Muscle of back (tissue), 3 donors: ENCODE measurements at regions not wholly inside any gene's neighbourhood (a gene's known extent, or its start where the extent isn't known, plus 50 kb on each side); places are given as distances from the start of the nearest gene placed in this dataset.

Experiments
- DNase-seq, 3 donors: peaks; one replicate each; pipeline versions ENCODE4 v3.0.0 to v3.0.0-alpha.2; 2013

GRCh38 chr13:40863723-40864122 is 74.3 kb downstream of the SLC25A15 start:
- DNase-seq, result no peak

GRCh38 chr13:40874138-40874779 is 84.8 kb downstream of the SLC25A15 start:
- peak in 1 of 3 donors; percentile 18 for DNase-seq

- no peak for DNase-seq
Measured at GRCh38 chr13:40875044-40875443, 85.6 kb downstream of the SLC25A15 start.

GRCh38 chr13:40875583-40875982 is 86.2 kb downstream of the SLC25A15 start:
- no peak for DNase-seq

GRCh38 chr13:40876020-40876738 is 86.8 kb downstream of the SLC25A15 start:
- no peak for DNase-seq

GRCh38 chr13:40878321-40878720 is 88.9 kb downstream of the SLC25A15 start:
- no peak for DNase-seq

GRCh38 chr13:40878823-40879222 is 89.4 kb downstream of the SLC25A15 start:
- DNase-seq, result no peak
